Spleen (tissue), 11 donors: ENCODE measurements at regions not wholly inside any gene's neighbourhood (a gene's known extent, or its start where the extent isn't known, plus 50 kb on each side); places are given as distances from the start of the nearest gene placed in this dataset.

Experiments used
- DNase-seq: peaks from one replicate; pipeline ENCODE4 v3.0.0-alpha.2; 2020
- H3K27ac ChIP-seq, 8 donors: fragments of 200-600 bp; sonication (generic) in 7 of 8; 1 replicate in 4 of 8; 2 replicates in 4 of 8; pipeline versions ENCODE4 v1.5.0 to v1.8.0; 2016 to 2021; ENCODE audit warnings: inconsistent platforms in 4 of 8, mild to moderate bottlenecking in 4 of 8, moderate library complexity in 1 of 8
- H3K27me3 ChIP-seq, 7 donors: fragments of 200-600 bp; sonication (generic) in 6 of 7; replicated peaks in 1 of 7; 1 replicate in 4 of 7; 2 replicates in 3 of 7; pipeline versions ENCODE4 v1.5.0 to v1.8.0; 2016 to 2021; ENCODE audit warnings: inconsistent platforms in 3 of 7, mild to moderate bottlenecking in 1 of 7
- H3K36me3 ChIP-seq, 6 donors: fragments of 200-600 bp; sonication (generic) in 5 of 6; 1 replicate in 4 of 6; 2 replicates in 2 of 6; pipeline versions ENCODE4 v1.5.0 to v1.8.0; 2016 to 2021; ENCODE audit warnings: inconsistent platforms in 2 of 6
- H3K4me1 ChIP-seq, 6 donors: fragments of 200-600 bp; sonication (generic) in 5 of 6; 1 replicate in 3 of 6; 2 replicates in 3 of 6; pipeline versions ENCODE4 v1.5.0 to v1.8.0; 2016 to 2021; ENCODE audit warnings: inconsistent platforms in 3 of 6
- H3K4me3 ChIP-seq, 8 donors: fragments of 200-600 bp; sonication (generic) in 7 of 8; 1 replicate in 4 of 8; 2 replicates in 4 of 8; pipeline versions ENCODE4 v1.5.0 to v1.8.0; 2016 to 2021; ENCODE audit warnings: inconsistent platforms in 4 of 8, mild to moderate bottlenecking in 4 of 8, moderate library complexity in 2 of 8
- H3K9me3 ChIP-seq, 8 donors: fragments of 200-600 bp; sonication (generic) in 7 of 8; 1 replicate in 4 of 8; 2 replicates in 4 of 8; pipeline versions ENCODE4 v1.5.0 to v1.8.0; 2016 to 2021; ENCODE audit warnings: inconsistent platforms in 4 of 8
- POLR2A ChIP-seq, 3 donors: fragments of 450-650 bp; IDR thresholded peaks; one replicate each; pipeline ENCODE4 v1.5.1; 2017; ENCODE audit warnings: antibody characterized with exemption in 3 of 3, mild to moderate bottlenecking in 1 of 3
- POLR2AphosphoS5 ChIP-seq, 3 donors: sonication (generic); formaldehyde crosslinking; IDR thresholded peaks; one replicate each; pipeline ENCODE4 v1.5.1; 2017; ENCODE audit warnings: antibody characterized with exemption in 3 of 3
- WGBS, 5 donors: extraction: QIAGEN DNeasy Blood & Tissue Kit in 3 of 5; methylation state at CpG; one replicate each; pipeline versions ENCODE4 v1.1.5 to v1.1.7; 2013 to 2018; 5-methylcytosine and 5-hydroxymethylcytosine counted together
- intact Hi-C: fragments of 100-400 bp; cut with DNase I; formaldehyde crosslinking; loops from one replicate; pipeline ENCODE4 v1.15.0; 2023; ENCODE audit warnings: low total_unique reads
- TF ChIP-seq, protein P1 (sequence below), 11 experiments: fragments of 200-600 bp in 7 of 11; fragments of 450-650 bp in 4 of 11; sonication (generic) in 4 of 11; IDR thresholded peaks in 8 of 11; conservative IDR thresholded peaks in 3 of 11; 1 replicate in 7 of 11; 2 replicates in 4 of 11; pipeline versions ENCODE4 v1.4.0 to v1.8.0; 2016 to 2021; ENCODE audit warnings: antibody characterized with exemption in 11 of 11, inconsistent platforms in 4 of 11, mild to moderate bottlenecking in 1 of 11
- donor health status: healthy with polysubstance abuse.
- donor health status: DM: no; HTN: no; CAD: no; lungs with moderate emphysema.
- donor health status: DM: no; HTN: no; CAD: no.
- donor health status: Bipolar disorder and iron deficiency.
- donor health status: healthy.
- donor health status: DM: no; HTN: no; CAD: no.
- donor health status: DM: yes; HTN: yes; CAD: no.

DNA sequence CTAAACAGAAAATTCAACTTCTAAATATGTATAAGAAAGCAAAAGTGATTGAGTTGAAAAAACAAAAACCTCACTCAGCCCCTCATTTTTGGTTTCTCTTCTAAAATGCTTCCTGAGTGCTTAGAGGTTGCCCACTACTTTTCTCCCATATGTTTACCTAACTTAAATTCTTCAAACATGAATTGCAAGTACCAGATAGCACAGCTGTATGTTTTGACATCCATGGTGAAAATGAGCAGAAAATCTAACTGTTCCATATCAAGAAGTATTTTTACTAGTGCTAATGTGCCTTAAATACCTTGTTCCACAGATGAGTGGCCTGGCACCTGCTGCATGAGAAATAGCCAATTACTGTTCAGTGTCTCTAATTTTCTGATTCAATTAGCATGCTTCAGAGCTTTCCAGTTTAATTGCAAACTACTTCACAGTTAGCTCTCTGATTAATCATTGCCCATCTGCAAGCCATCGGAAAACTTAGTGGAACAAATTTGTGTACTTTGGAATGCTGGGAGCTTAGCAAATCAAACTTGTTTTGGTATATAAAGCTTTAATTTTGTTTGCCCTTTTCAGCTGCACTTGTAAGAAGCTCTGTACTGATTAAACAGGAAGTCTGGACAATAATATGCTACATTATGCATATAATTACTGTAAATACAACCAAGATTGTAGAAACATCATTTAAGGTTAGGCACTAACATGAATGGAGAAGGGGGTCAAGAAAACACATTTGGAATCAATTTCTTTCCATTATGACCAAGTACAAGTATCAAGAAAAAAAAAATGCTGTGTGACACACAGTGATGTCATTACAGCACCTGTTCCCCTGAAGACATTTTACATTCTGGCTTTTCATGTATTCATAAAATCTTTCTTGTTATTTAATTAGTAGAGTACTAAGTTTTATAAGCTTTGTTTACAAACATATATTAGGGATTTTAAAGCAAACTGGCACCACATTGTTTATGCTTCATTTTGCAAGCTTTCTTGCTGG is 65.6 kb downstream of the POU5F2 start:
- 87 to 96% (median 95%) methylated on average over 1 of the region's 1 CpG for WGBS, 5 donors
- TF ChIP-seq POLR2A (IDR thresholded peaks at IDR 0.05) (no peak), POLR2AphosphoS5 (IDR thresholded peaks at IDR 0.05) (no peak)
- TF ChIP-seq, protein P1, sequence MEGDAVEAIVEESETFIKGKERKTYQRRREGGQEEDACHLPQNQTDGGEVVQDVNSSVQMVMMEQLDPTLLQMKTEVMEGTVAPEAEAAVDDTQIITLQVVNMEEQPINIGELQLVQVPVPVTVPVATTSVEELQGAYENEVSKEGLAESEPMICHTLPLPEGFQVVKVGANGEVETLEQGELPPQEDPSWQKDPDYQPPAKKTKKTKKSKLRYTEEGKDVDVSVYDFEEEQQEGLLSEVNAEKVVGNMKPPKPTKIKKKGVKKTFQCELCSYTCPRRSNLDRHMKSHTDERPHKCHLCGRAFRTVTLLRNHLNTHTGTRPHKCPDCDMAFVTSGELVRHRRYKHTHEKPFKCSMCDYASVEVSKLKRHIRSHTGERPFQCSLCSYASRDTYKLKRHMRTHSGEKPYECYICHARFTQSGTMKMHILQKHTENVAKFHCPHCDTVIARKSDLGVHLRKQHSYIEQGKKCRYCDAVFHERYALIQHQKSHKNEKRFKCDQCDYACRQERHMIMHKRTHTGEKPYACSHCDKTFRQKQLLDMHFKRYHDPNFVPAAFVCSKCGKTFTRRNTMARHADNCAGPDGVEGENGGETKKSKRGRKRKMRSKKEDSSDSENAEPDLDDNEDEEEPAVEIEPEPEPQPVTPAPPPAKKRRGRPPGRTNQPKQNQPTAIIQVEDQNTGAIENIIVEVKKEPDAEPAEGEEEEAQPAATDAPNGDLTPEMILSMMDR (IDR thresholded peaks at IDR 0.05 in 8 of 11, conservative IDR thresholded peaks at IDR 0.05 in 3 of 11) = no peak
- no peak for DNase-seq
- Histone ChIP-seq H3K4me1 (peaks cover 0 to 26% (median 5%) of the 10 kb centered on the region in 6 donors), H3K27ac (no peak overlapping the region), H3K9me3 (no peaks in the 10 kb centered on the region), H3K36me3 (peaks cover 0 to 6% (median 0%) of the 10 kb centered on the region in 6 donors), H3K4me3 (no peak overlapping the region), H3K27me3 (no peaks in the 10 kb centered on the region)
- intact Hi-C loops = no loop called here

DNA sequence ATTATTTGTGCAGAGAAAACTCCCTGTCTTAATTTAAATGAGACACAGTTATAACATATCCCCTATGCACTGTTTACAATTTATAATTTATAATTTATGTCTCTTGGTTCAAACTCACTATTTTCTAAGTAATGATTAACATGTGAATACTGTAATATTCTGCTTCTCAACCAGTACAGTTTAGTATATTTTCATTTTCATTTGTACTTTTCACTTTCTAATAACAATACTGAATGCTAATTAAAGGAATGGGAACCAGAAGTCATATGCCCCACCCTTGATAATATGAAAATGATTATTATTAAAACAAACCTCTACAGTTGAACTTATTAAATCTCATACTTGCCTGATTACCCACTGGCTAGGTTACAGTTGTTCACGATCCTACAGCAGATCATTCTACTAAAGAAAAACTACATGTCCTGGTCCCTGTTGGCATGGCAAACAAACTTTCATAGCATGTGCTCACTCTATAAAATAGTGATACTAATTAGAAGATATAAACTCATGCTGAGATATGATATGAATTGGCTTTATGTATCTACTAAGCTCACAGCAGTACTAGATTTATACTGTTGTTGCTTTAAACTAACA is 66.4 kb downstream of the POU5F2 start:
- no peak for DNase-seq
- intact Hi-C loops = no loop called here
- no peak overlapping the region for H3K27ac ChIP-seq

DNA sequence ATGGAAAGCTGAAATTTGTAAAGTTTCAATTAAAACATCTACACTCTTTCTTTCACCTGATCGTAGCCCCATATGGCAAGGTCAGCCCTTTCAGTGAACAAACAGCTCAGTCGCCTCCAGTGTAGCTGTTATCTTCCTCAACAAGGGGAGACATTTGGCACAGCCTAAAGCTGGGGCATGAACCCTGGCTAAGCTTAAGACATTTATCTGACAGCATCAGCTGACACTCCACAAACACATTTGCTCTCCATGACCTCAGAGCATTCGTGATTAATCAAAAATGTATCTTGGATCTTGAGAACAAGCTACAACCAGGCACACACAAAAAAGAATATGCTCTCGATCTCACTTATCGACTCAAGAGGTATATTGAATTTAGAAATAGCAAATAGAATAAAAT is 67.3 kb downstream of the POU5F2 start:
- Histone ChIP-seq H3K27me3 (no peaks in the 10 kb centered on the region), H3K9me3 (no peaks in the 10 kb centered on the region), H3K36me3 (peaks cover 0 to 6% (median 0%) of the 10 kb centered on the region in 6 donors), H3K4me1 (peaks cover 0 to 26% (median 5%) of the 10 kb centered on the region in 6 donors), H3K27ac (no peak overlapping the region), H3K4me3 (no peak overlapping the region)
- intact Hi-C loops = no loop called here
- TF ChIP-seq POLR2AphosphoS5 (IDR thresholded peaks at IDR 0.05) (no peak), POLR2A (IDR thresholded peaks at IDR 0.05) (no peak)
- TF ChIP-seq, protein P1 (IDR thresholded peaks at IDR 0.05 in 8 of 11, conservative IDR thresholded peaks at IDR 0.05 in 3 of 11) = no peak
- no peak for DNase-seq
- 77 to 88% (median 82%) methylated on average over 5 of the region's 5 CpGs for WGBS, 5 donors

More for the DNA sequence above, 66.4 kb downstream of the POU5F2 start:
- TF ChIP-seq POLR2A (IDR thresholded peaks at IDR 0.05) (no peak), POLR2AphosphoS5 (IDR thresholded peaks at IDR 0.05) (no peak)
- TF ChIP-seq, protein P1 (IDR thresholded peaks at IDR 0.05 in 8 of 11, conservative IDR thresholded peaks at IDR 0.05 in 3 of 11) = no peak
- WGBS, 5 donors = 68 to 100% (median 88%) methylated on average over 1 of the region's 1 CpG
- H3K36me3 ChIP-seq = peaks cover 0 to 6% (median 0%) of the 10 kb centered on the region in 6 donors
- H3K4me3 ChIP-seq = no peak overlapping the region
- H3K4me1 ChIP-seq = peaks cover 0 to 26% (median 5%) of the 10 kb centered on the region in 6 donors
- H3K27me3 ChIP-seq = no peaks in the 10 kb centered on the region
- H3K9me3 ChIP-seq = no peaks in the 10 kb centered on the region
